Ascending aorta (tissue), 2 donors: ENCODE measurements at regions not wholly inside any gene's neighbourhood (a gene's known extent, or its start where the extent isn't known, plus 50 kb on each side); places are given as distances from the start of the nearest gene placed in this dataset.

ENCODE experiments used
- DNase-seq, 2 donors: peaks; one replicate each; pipeline ENCODE4 v3.0.0-alpha.2; 2019; ENCODE audit warnings: low spot score in 2 of 2
- H3K27ac ChIP-seq, 2 donors: fragments of 200-600 bp; sonication (generic); one replicate each; pipeline ENCODE4 v1.5.1; 2016 to 2017; ENCODE audit warnings: mild to moderate bottlenecking in 1 of 2
- H3K27me3 ChIP-seq: fragments of 200-600 bp; sonication (generic); one replicate; pipeline ENCODE4 v1.5.1; 2017
- H3K36me3 ChIP-seq, 2 donors: fragments of 200-600 bp; sonication (generic); one replicate each; pipeline ENCODE4 v1.5.1; 2016
- H3K4me1 ChIP-seq, 2 donors: fragments of 200-600 bp; sonication (generic); one replicate each; pipeline ENCODE4 v1.5.1; 2016 to 2017; ENCODE audit warnings: mild to moderate bottlenecking in 1 of 2
- H3K4me3 ChIP-seq, 2 donors: fragments of 200-600 bp; sonication (generic); one replicate each; pipeline ENCODE4 v1.5.1; 2016 to 2017; ENCODE audit warnings: mild to moderate bottlenecking in 1 of 2
- H3K9me3 ChIP-seq, 2 donors: fragments of 200-600 bp; sonication (generic); one replicate each; pipeline ENCODE4 v1.5.1; 2016
- CTCF ChIP-seq, 3 experiments: fragments of 200-600 bp in 2 of 3; fragments of 450-650 bp in 1 of 3; sonication (generic) in 2 of 3; IDR thresholded peaks; one replicate each; pipeline ENCODE4 v1.5.1; 2016 to 2019; ENCODE audit warnings: antibody characterized with exemption in 3 of 3, mild to moderate bottlenecking in 1 of 3, moderate library complexity in 1 of 3
- intact Hi-C: fragments of 100-400 bp; cut with DNase I; formaldehyde crosslinking; loops from one replicate; pipeline ENCODE4 v1.15.1; 2023

GRCh38 chr4:41318839-41319530 is 62.3 kb downstream of the UCHL1 start:
- intact Hi-C loops = no loop called here
- Histone ChIP-seq H3K9me3 (no peaks in the 10 kb centered on the region), H3K4me3 (no peak overlapping the region), H3K27me3 (no peaks in the 10 kb centered on the region), H3K4me1 (no peaks in the 10 kb centered on the region), H3K27ac (no peak overlapping the region), H3K36me3 (no peaks in the 10 kb centered on the region)
- DNase-seq = no peak
- TF ChIP-seq CTCF (IDR thresholded peaks at IDR 0.05) = no peak

- H3K4me3 ChIP-seq = no peak overlapping the region
- no peaks in the 10 kb centered on the region for H3K4me1 ChIP-seq
- no peaks in the 10 kb centered on the region for H3K9me3 ChIP-seq
- DNase-seq = no peak
- no peak overlapping the region for H3K27ac ChIP-seq
- no peaks in the 10 kb centered on the region for H3K36me3 ChIP-seq
- intact Hi-C loops = no loop called here
- H3K27me3 ChIP-seq = no peaks in the 10 kb centered on the region
- TF ChIP-seq CTCF (IDR thresholded peaks at IDR 0.05) = no peak
These were observed 62.8 kb downstream of the UCHL1 start for GRCh38 chr4:41319553-41319952.

- H3K27ac ChIP-seq = no peak overlapping the region
- TF ChIP-seq CTCF (IDR thresholded peaks at IDR 0.05) = no peak
- H3K4me3 ChIP-seq = no peak overlapping the region
- H3K4me1 ChIP-seq = no peaks in the 10 kb centered on the region
- intact Hi-C loops = no loop called here
- H3K27me3 ChIP-seq = no peaks in the 10 kb centered on the region
- no peaks in the 10 kb centered on the region for H3K36me3 ChIP-seq
- no peak for DNase-seq
- H3K9me3 ChIP-seq = no peaks in the 10 kb centered on the region
These were observed 63.5 kb downstream of the UCHL1 start for GRCh38 chr4:41320278-41320677.

GRCh38 chr4:41320786-41321185 is 64.1 kb downstream of the UCHL1 start:
- TF ChIP-seq CTCF (IDR thresholded peaks at IDR 0.05) = no peak
- Histone ChIP-seq H3K4me1 (no peaks in the 10 kb centered on the region), H3K4me3 (no peak overlapping the region), H3K9me3 (no peaks in the 10 kb centered on the region), H3K27ac (no peak overlapping the region), H3K27me3 (no peaks in the 10 kb centered on the region), H3K36me3 (no peaks in the 10 kb centered on the region)
- DNase-seq = no peak
- intact Hi-C loops = no loop called here

- H3K36me3 ChIP-seq = no peaks in the 10 kb centered on the region
- H3K4me1 ChIP-seq = no peaks in the 10 kb centered on the region
- no peak overlapping the region for H3K27ac ChIP-seq
- no peak for DNase-seq
- no peak overlapping the region for H3K4me3 ChIP-seq
- H3K9me3 ChIP-seq = no peaks in the 10 kb centered on the region
- intact Hi-C loops = no loop called here
- TF ChIP-seq CTCF (IDR thresholded peaks at IDR 0.05) = no peak
- H3K27me3 ChIP-seq = no peaks in the 10 kb centered on the region
These were observed 64.7 kb downstream of the UCHL1 start for GRCh38 chr4:41321216-41321945.
